GM12865 (cell line): ENCODE measurements at regions not wholly inside any gene's neighbourhood (a gene's known extent, or its start where the extent isn't known, plus 50 kb on each side); places are given as distances from the start of the nearest gene placed in this dataset.

Source experiments
- DNase-seq: peaks from one replicate; pipeline ENCODE4 v3.0.0; 2010; ENCODE audit warnings: low read depth
- H3K4me3 ChIP-seq: 2 replicates; pipeline ENCODE4 v1.5.1; 2011; ENCODE audit warnings: mild to moderate bottlenecking, low read depth, low read length, control low read depth
- CTCF ChIP-seq: IDR thresholded peaks from 2 replicates; pipeline ENCODE4 v1.5.1; 2011; ENCODE audit warnings: low read length, control low read depth, low read depth, inconsistent platforms; ENCODE audit not compliant: insufficient read depth; ENCODE audit errors: missing control alignments

GRCh38 chr14:38848243-38848935 lies 254.6 kb downstream of the SEC23A start:
- no peak for DNase-seq
- no peak overlapping the region for H3K4me3 ChIP-seq
- no peak for TF ChIP-seq CTCF

- DNase-seq = no peak
- H3K4me3 ChIP-seq = no peak overlapping the region
- TF ChIP-seq CTCF = no peak
These were observed 255.9 kb downstream of the SEC23A start for GRCh38 chr14:38847161-38847560.

- no peak for DNase-seq
- TF ChIP-seq CTCF = no peak
- H3K4me3 ChIP-seq = no peak overlapping the region
These were observed 263.2 kb downstream of the SEC23A start for GRCh38 chr14:38839694-38840365.

GRCh38 chr14:38838979-38839323 lies 264.1 kb downstream of the SEC23A start:
- TF ChIP-seq CTCF = no peak
- no peak overlapping the region for H3K4me3 ChIP-seq
- no peak for DNase-seq

- DNase-seq = no peak
- no peak for TF ChIP-seq CTCF
- H3K4me3 ChIP-seq = no peak overlapping the region
These were observed 264.7 kb downstream of the SEC23A start for GRCh38 chr14:38838049-38838978.

GRCh38 chr14:38837343-38838048 lies 265.5 kb downstream of the SEC23A start:
- no peak for DNase-seq
- H3K4me3 ChIP-seq = no peak overlapping the region
- no peak for TF ChIP-seq CTCF
